Loucy (cell line): ENCODE measurements at regions not wholly inside any gene's neighbourhood (a gene's known extent, or its start where the extent isn't known, plus 50 kb on each side); places are given as distances from the start of the nearest gene placed in this dataset.

Source experiments
- H2AFZ ChIP-seq: fragments of 200-600 bp; sonication (generic); 2 replicates; pipeline ENCODE4 v1.6.0; 2016; ENCODE audit warnings: antibody characterized with exemption, mild to moderate bottlenecking, low read length, moderate library complexity
- H3F3A ChIP-seq: fragments of 200-600 bp; 2 replicates; pipeline ENCODE4 v1.6.0; 2016; ENCODE audit warnings: antibody characterized with exemption, low read depth, mild to moderate bottlenecking
- H3K27me3 ChIP-seq: fragments of 200-600 bp; sonication (generic); 2 replicates; pipeline ENCODE4 v1.6.1; 2014; ENCODE audit warnings: low read length, mild to moderate bottlenecking; ENCODE audit not compliant: insufficient read depth, poor library complexity, severe bottlenecking
- H3K36me3 ChIP-seq: fragments of 200-600 bp; sonication (generic); 2 replicates; pipeline ENCODE4 v1.6.1; 2016; ENCODE audit warnings: low read length; ENCODE audit not compliant: insufficient read depth
- H3K4me1 ChIP-seq: fragments of 200-600 bp; sonication (generic); 2 replicates; pipeline ENCODE4 v1.5.1; 2014; ENCODE audit warnings: low read length, mild to moderate bottlenecking; ENCODE audit not compliant: insufficient read depth, poor library complexity, severe bottlenecking
- H3K4me2 ChIP-seq: fragments of 200-600 bp; sonication (generic); 2 replicates; pipeline ENCODE4 v1.6.0; 2014; ENCODE audit warnings: antibody characterized with exemption, low read length, low read depth, mild to moderate bottlenecking; ENCODE audit not compliant: poor library complexity, severe bottlenecking
- H3K4me3 ChIP-seq: fragments of 200-600 bp; sonication (generic); 2 replicates; pipeline ENCODE4 v1.5.1; 2014; ENCODE audit warnings: low read length, mild to moderate bottlenecking, mixed read lengths; ENCODE audit not compliant: poor library complexity, severe bottlenecking
- H3K79me2 ChIP-seq: fragments of 200-600 bp; sonication (generic); 2 replicates; pipeline ENCODE4 v1.6.1; 2014; ENCODE audit warnings: low read length; ENCODE audit not compliant: insufficient read depth
- H3K9ac ChIP-seq: fragments of 200-600 bp; sonication (generic); 2 replicates; pipeline ENCODE4 v1.6.0; 2014; ENCODE audit warnings: mild to moderate bottlenecking, low read depth, low read length, moderate library complexity; ENCODE audit not compliant: poor library complexity, severe bottlenecking
- H3K9me2 ChIP-seq: fragments of 200-600 bp; sonication (generic); replicated peaks from 2 replicates; pipeline ENCODE4 v1.6.1; 2016; ENCODE audit warnings: low read depth, low read length, mixed read lengths
- H3K9me3 ChIP-seq: fragments of 200-600 bp; sonication (generic); 2 replicates; pipeline ENCODE4 v1.6.1; 2014; ENCODE audit warnings: mild to moderate bottlenecking, antibody characterized with exemption, low read length, low read depth; ENCODE audit not compliant: insufficient read depth
- H4K20me1 ChIP-seq: fragments of 200-600 bp; sonication (generic); 2 replicates; pipeline ENCODE4 v1.6.0; 2014; ENCODE audit warnings: antibody characterized with exemption, low read length, mild to moderate bottlenecking; ENCODE audit not compliant: insufficient read depth, poor library complexity, severe bottlenecking
- EZH2phosphoT487 ChIP-seq: fragments of 200-600 bp; IDR thresholded peaks from 2 replicates; pipeline ENCODE4 v1.6.1; 2018; ENCODE audit warnings: antibody characterized with exemption, mild to moderate bottlenecking, moderate library complexity, borderline replicate concordance
- TF ChIP-seq, protein P1 (sequence below): fragments of 200-600 bp; sonication (generic); conservative IDR thresholded peaks from 2 replicates; pipeline ENCODE4 v1.5.1; 2014; ENCODE audit warnings: mild to moderate bottlenecking, antibody characterized with exemption, low read length

DNA sequence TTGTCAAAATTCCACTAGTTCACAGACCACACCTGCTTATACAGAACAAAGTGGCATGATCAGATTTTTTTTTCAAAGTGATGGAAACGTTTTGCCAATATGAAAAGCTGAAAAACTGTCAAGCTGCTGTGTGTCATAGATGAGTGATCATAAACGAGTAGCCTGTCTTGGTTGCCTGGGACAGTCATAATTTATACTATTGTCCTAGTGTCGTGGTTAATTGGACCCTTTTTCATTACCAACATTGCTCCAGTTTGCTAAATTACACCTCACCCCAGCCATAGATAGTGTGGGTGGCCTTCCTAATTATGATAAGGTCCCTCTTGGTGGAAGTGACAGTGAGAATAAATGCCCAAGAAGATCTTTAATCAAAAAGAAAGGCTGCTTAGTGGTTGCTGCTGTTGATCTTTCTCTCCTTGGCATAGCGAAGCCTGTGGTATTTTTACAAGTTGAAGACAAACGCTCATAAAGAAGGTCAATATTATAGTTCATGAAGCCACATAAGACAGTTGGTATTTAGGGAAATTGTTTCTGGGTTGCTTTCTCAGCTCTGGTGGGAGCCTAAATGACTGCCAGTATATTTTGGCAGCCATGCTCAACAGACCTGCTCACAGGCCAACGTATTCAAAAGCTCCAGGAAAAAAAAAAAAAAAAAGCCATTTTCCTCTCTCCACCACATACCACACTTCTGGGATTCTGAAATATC is 478.1 kb downstream of the PLA2G4A start:
- Histone ChIP-seq H3K9me3 (no peaks in the 10 kb centered on the region), H3K9me2 (0 out of 2 replicates have a peak, but pooled peaks cover 3% of the 10 kb centered on the region), H3K4me2 (no peak overlapping the region), H3K27me3 (no peaks in the 10 kb centered on the region), H3F3A (no peaks in the 10 kb centered on the region), H3K4me1 (no peaks in the 10 kb centered on the region), H3K4me3 (no peak overlapping the region), H3K36me3 (no peaks in the 10 kb centered on the region), H3K9ac (no peak overlapping the region), H2AFZ (no peak overlapping the region), H3K79me2 (no peaks in the 10 kb centered on the region), H4K20me1 (no peaks in the 10 kb centered on the region)
- TF ChIP-seq, protein P1, sequence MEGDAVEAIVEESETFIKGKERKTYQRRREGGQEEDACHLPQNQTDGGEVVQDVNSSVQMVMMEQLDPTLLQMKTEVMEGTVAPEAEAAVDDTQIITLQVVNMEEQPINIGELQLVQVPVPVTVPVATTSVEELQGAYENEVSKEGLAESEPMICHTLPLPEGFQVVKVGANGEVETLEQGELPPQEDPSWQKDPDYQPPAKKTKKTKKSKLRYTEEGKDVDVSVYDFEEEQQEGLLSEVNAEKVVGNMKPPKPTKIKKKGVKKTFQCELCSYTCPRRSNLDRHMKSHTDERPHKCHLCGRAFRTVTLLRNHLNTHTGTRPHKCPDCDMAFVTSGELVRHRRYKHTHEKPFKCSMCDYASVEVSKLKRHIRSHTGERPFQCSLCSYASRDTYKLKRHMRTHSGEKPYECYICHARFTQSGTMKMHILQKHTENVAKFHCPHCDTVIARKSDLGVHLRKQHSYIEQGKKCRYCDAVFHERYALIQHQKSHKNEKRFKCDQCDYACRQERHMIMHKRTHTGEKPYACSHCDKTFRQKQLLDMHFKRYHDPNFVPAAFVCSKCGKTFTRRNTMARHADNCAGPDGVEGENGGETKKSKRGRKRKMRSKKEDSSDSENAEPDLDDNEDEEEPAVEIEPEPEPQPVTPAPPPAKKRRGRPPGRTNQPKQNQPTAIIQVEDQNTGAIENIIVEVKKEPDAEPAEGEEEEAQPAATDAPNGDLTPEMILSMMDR, result no peak
- no peak for TF ChIP-seq EZH2phosphoT487

DNA sequence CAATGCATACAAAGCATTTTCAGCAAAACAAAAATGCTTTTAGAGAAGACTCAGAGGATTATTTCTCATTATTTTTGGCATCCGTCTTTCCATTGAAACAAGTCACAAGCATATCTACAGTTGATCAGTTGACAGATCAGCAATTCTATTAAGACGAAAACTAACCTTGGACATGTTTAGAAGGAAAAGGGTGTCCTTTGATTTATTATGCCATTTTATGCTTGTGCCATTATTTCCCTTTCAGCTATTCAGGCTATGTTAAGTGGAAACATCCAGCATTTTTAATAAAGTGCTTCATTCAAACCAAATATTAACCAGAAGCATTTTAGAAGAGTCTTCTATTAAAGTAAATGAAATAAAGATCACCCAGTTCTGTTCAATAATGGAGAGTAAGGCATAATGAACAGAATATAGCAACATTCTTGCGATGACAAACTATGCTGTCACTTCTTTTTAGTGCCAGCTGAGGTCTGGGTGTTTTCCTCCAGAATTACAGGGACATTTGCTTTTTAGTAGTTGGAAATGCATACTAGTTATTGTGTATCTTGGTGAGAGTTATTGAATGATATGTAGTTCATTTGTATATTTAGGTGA is 481.4 kb downstream of the PLA2G4A start:
- H3F3A ChIP-seq, result no peaks in the 10 kb centered on the region

DNA sequence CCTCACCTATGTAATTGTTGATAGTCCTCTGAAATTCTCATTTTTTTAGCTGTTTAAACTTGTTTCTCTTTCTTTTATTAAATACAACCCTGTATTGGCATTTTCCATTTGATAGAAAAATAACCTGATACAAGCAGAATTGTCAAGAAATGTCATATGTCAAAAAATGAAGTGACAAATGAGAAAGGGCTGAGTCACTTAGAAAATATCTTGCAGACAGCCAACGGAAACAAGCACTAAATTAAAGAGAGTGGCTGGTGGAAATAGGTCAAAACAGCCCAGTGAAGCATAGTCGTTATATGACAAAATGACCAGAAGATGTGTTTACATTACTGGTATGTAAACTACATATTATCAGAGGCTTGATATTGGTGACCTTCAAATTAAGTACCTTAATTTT is 484.4 kb downstream of the PLA2G4A start:
- H2AFZ ChIP-seq, result no peak overlapping the region
- no peaks in the 10 kb centered on the region for H3K27me3 ChIP-seq
- no peaks in the 10 kb centered on the region for H3K79me2 ChIP-seq
- H3K9me2 ChIP-seq, result 0 out of 2 replicates have a peak, but pooled peaks cover 3% of the 10 kb centered on the region
- H3K4me2 ChIP-seq, result no peak overlapping the region
- no peaks in the 10 kb centered on the region for H3K36me3 ChIP-seq
- H4K20me1 ChIP-seq, result no peaks in the 10 kb centered on the region
- H3K9me3 ChIP-seq, result no peaks in the 10 kb centered on the region
- no peaks in the 10 kb centered on the region for H3F3A ChIP-seq
- H3K9ac ChIP-seq, result no peak overlapping the region
- TF ChIP-seq, protein P1, result no peak
- no peak for TF ChIP-seq EZH2phosphoT487
- H3K4me3 ChIP-seq, result no peak overlapping the region
- H3K4me1 ChIP-seq, result no peaks in the 10 kb centered on the region

More for the DNA sequence above, 481.4 kb downstream of the PLA2G4A start:
- Histone ChIP-seq H3K9ac (no peak overlapping the region), H3K27me3 (no peaks in the 10 kb centered on the region), H2AFZ (no peak overlapping the region), H3K9me3 (no peaks in the 10 kb centered on the region), H3K4me3 (no peak overlapping the region), H4K20me1 (no peaks in the 10 kb centered on the region), H3K36me3 (no peaks in the 10 kb centered on the region), H3K79me2 (no peaks in the 10 kb centered on the region), H3K4me1 (no peaks in the 10 kb centered on the region), H3K4me2 (no peak overlapping the region), H3K9me2 (0 out of 2 replicates have a peak, but pooled peaks cover 3% of the 10 kb centered on the region)
- TF ChIP-seq, protein P1, result no peak
- TF ChIP-seq EZH2phosphoT487, result no peak
